Lung (tissue), 11 donors: ENCODE measurements at regions not wholly inside any gene's neighbourhood (a gene's known extent, or its start where the extent isn't known, plus 50 kb on each side); places are given as distances from the start of the nearest gene placed in this dataset.

ENCODE experiments used
- ATAC-seq: fragments of 200-7000 bp; cut with Tn5 transposase; one replicate; pipeline ENCODE4 v1.9.1; 2020; ENCODE audit warnings: moderate number of reproducible peaks; ENCODE audit not compliant: insufficient read depth, low FRiP score
- DNase-seq, 3 donors: peaks; one replicate each; pipeline ENCODE4 v3.0.0-alpha.2; 2013 to 2017
- H3K27ac ChIP-seq, 2 donors: one replicate each; pipeline ENCODE4 v1.5.1; 2013; ENCODE audit warnings: mild to moderate bottlenecking in 2 of 2, moderate library complexity in 2 of 2, control low read depth in 1 of 2, inconsistent platforms in 1 of 2, low read depth in 1 of 2, low read length in 1 of 2
- H3K27me3 ChIP-seq, 3 donors: one replicate each; pipeline ENCODE4 v1.5.1; 2013; ENCODE audit warnings: low read length in 2 of 3; ENCODE audit not compliant: control insufficient read depth in 3 of 3, insufficient read depth in 3 of 3
- H3K36me3 ChIP-seq, 4 donors: one replicate each; pipeline ENCODE4 v1.5.1; 2013; ENCODE audit warnings: low read length in 4 of 4, mild to moderate bottlenecking in 1 of 4, moderate library complexity in 1 of 4; ENCODE audit not compliant: control insufficient read depth in 4 of 4, insufficient read depth in 4 of 4
- H3K4me1 ChIP-seq, 5 donors: one replicate each; pipeline ENCODE4 v1.5.1; 2013; ENCODE audit warnings: low read length in 5 of 5, mild to moderate bottlenecking in 2 of 5, moderate library complexity in 1 of 5; ENCODE audit not compliant: control insufficient read depth in 5 of 5, insufficient read depth in 5 of 5
- H3K4me3 ChIP-seq: one replicate; pipeline ENCODE4 v1.5.1; 2013; ENCODE audit warnings: mild to moderate bottlenecking, control low read depth, moderate library complexity
- H3K9ac ChIP-seq, 2 donors: one replicate each; pipeline ENCODE4 v1.5.1; 2013; ENCODE audit warnings: low read length in 2 of 2, control low read depth in 1 of 2; ENCODE audit not compliant: insufficient read depth in 1 of 2
- H3K9me3 ChIP-seq, 4 donors: one replicate each; pipeline ENCODE4 v1.5.1; 2013; ENCODE audit warnings: low read length in 3 of 4, mild to moderate bottlenecking in 1 of 4, moderate library complexity in 1 of 4; ENCODE audit not compliant: control insufficient read depth in 4 of 4, insufficient read depth in 3 of 4
- CTCF ChIP-seq: IDR thresholded peaks from 2 replicates; pipeline ENCODE4 v1.5.1; 2012; ENCODE audit warnings: mild to moderate bottlenecking; ENCODE audit errors: control extremely low read depth, extremely low read depth
- WGBS, 2 donors: extraction: QIAGEN DNeasy Blood & Tissue Kit; methylation state at CpG; one replicate each; pipeline ENCODE4 v1.1.7; 2013; 5-methylcytosine and 5-hydroxymethylcytosine counted together
- donor health status: control.
- donor health status: control.
- donor health status: Bipolar disorder and iron deficiency.
- donor health status: healthy.
- donor health status: DM: yes; HTN: yes; CAD: no.

- H3K9me3 ChIP-seq, result peaks cover 0 to 4% (median 2%) of the 10 kb centered on the region in 4 donors
- H3K4me1 ChIP-seq, result peaks cover 0 to 3% (median 0%) of the 10 kb centered on the region in 5 donors
- no peak overlapping the region for H3K27ac ChIP-seq
- H3K36me3 ChIP-seq, result no peaks in the 10 kb centered on the region
- H3K4me3 ChIP-seq, result no peak overlapping the region
- no peaks in the 10 kb centered on the region for H3K27me3 ChIP-seq
- 71 to 77% methylated on average over 3 of the region's 3 CpGs for WGBS, 2 donors
- no peak for TF ChIP-seq CTCF
- DNase-seq (no peak), ATAC-seq (no peak)
- no peak overlapping the region for H3K9ac ChIP-seq
These were observed 366.9 kb upstream of the IRAK1BP1 start for GRCh38 chr6:78500299-78501089.

DNA sequence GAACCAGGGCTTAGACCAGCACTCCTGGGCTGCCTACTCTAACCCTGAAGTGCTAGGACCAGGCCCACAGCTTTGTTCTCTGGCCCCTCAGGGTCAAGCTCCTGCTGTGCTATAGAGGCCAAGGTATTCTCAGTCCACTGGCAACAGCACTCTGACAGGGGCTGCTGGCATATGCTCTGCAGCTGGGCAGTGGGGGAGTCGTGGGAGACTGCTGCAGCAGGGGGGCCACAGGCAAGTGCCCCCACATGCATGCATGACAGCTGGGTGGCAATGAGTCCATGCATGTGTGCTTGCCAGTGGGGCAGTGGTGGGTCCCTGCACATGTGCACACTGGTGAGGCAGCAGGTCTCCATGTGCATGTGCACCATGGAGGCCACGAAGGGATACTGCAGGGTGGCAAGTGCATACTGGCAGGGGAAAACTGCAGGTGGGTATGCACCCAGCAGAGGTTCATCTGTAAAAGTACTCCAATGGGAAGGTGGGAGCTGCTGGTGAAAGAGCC is 364.9 kb upstream of the IRAK1BP1 start:
- H3K9me3 ChIP-seq, result peaks cover 0 to 5% (median 2%) of the 10 kb centered on the region in 4 donors
- H3K4me3 ChIP-seq, result no peak overlapping the region
- peaks cover 0 to 3% (median 0%) of the 10 kb centered on the region in 5 donors for H3K4me1 ChIP-seq
- H3K27me3 ChIP-seq, result no peaks in the 10 kb centered on the region
- H3K36me3 ChIP-seq, result no peaks in the 10 kb centered on the region
- TF ChIP-seq CTCF, result no peak
- 75 to 80% methylated on average over 2 of the region's 2 CpGs for WGBS, 2 donors
- H3K27ac ChIP-seq, result no peak overlapping the region
- H3K9ac ChIP-seq, result no peak overlapping the region
- ATAC-seq (no peak), DNase-seq (no peak)

- ATAC-seq (no peak), DNase-seq (no peak)
- TF ChIP-seq CTCF, result no peak
- peaks cover 0 to 9% (median under 1%) of the 10 kb centered on the region in 4 donors for H3K9me3 ChIP-seq
- H3K36me3 ChIP-seq, result no peaks in the 10 kb centered on the region
- H3K9ac ChIP-seq, result no peak overlapping the region
- no peak overlapping the region for H3K4me3 ChIP-seq
- H3K27ac ChIP-seq, result no peak overlapping the region
- peaks cover 0 to 3% (median 0%) of the 10 kb centered on the region in 5 donors for H3K4me1 ChIP-seq
- no peaks in the 10 kb centered on the region for H3K27me3 ChIP-seq
- WGBS, 2 donors, result 82 to 85% methylated on average over 4 of the region's 4 CpGs
These were observed 362.2 kb upstream of the IRAK1BP1 start for GRCh38 chr6:78505178-78505577.
